Mesenchymal stem cell (in vitro differentiated cells and primary cell): ENCODE measurements at regions not wholly inside any gene's neighbourhood (a gene's known extent, or its start where the extent isn't known, plus 50 kb on each side); places are given as distances from the start of the nearest gene placed in this dataset.

Experiments
- DNase-seq: peaks from one replicate; pipeline ENCODE4 v3.0.0-alpha.2; 2013
- H2AFZ ChIP-seq: one replicate; pipeline ENCODE4 v1.6.1; 2013; ENCODE audit warnings: low read depth, mild to moderate bottlenecking, control low read depth, inconsistent platforms, low read length, moderate library complexity
- H2AK5ac ChIP-seq: 2 replicates; pipeline ENCODE4 v1.6.1; 2013; ENCODE audit warnings: low read length, moderate library complexity, mild to moderate bottlenecking, inconsistent platforms; ENCODE audit not compliant: severe bottlenecking
- H2BK120ac ChIP-seq: one replicate; pipeline ENCODE4 v1.6.1; 2013; ENCODE audit warnings: low read depth, mild to moderate bottlenecking, inconsistent platforms, low read length, moderate library complexity
- H2BK12ac ChIP-seq, 2 experiments: one replicate each; pipeline ENCODE4 v1.6.1; 2013; ENCODE audit warnings: inconsistent platforms in 2 of 2, low read length in 2 of 2, mild to moderate bottlenecking in 2 of 2, moderate library complexity in 2 of 2, control low read depth in 1 of 2
- H2BK15ac ChIP-seq: one replicate; pipeline ENCODE4 v1.6.1; 2013; ENCODE audit warnings: mild to moderate bottlenecking, low read depth, inconsistent platforms; ENCODE audit not compliant: poor library complexity, severe bottlenecking
- H2BK5ac ChIP-seq: 2 replicates; pipeline ENCODE4 v1.6.1; 2013; ENCODE audit warnings: low read depth, mild to moderate bottlenecking, low read length, control low read depth, inconsistent platforms; ENCODE audit not compliant: poor library complexity, severe bottlenecking
- H3K14ac ChIP-seq, 2 experiments: one replicate each; pipeline ENCODE4 v1.6.1; 2013; ENCODE audit warnings: inconsistent platforms in 2 of 2, low read length in 2 of 2, control low read depth in 1 of 2, mild to moderate bottlenecking in 1 of 2, moderate library complexity in 1 of 2
- H3K18ac ChIP-seq, 2 experiments: one replicate each; pipeline ENCODE4 v1.6.1; 2013; ENCODE audit warnings: inconsistent platforms in 2 of 2, low read length in 2 of 2, control low read depth in 1 of 2, low read depth in 1 of 2, mild to moderate bottlenecking in 1 of 2
- H3K23ac ChIP-seq, 2 experiments: one replicate each; pipeline ENCODE4 v1.6.1; 2013; ENCODE audit warnings: inconsistent platforms in 2 of 2, low read length in 2 of 2, mild to moderate bottlenecking in 2 of 2, moderate library complexity in 2 of 2, control low read depth in 1 of 2
- H3K27ac ChIP-seq: 2 replicates; pipeline ENCODE4 v1.5.1; 2013; ENCODE audit warnings: mild to moderate bottlenecking, moderate library complexity, low read length, control low read depth, inconsistent platforms; ENCODE audit not compliant: poor library complexity, severe bottlenecking
- H3K27me3 ChIP-seq, 2 experiments: 2 replicates each; pipeline versions ENCODE4 v1.6.1 to v1.7.0; 2013; ENCODE audit warnings: low read length in 2 of 2, mild to moderate bottlenecking in 2 of 2, moderate library complexity in 2 of 2, control low read depth in 1 of 2, inconsistent platforms in 1 of 2; ENCODE audit not compliant: control insufficient read depth in 1 of 2, insufficient read depth in 1 of 2
- H3K36me3 ChIP-seq, 2 experiments: 2 replicates each; pipeline versions ENCODE4 v1.6.1 to v1.7.0; 2013; ENCODE audit warnings: low read length in 2 of 2, control low read depth in 1 of 2, inconsistent platforms in 1 of 2, low read depth in 1 of 2, mild to moderate bottlenecking in 1 of 2; ENCODE audit not compliant: insufficient read depth in 2 of 2, control insufficient read depth in 1 of 2
- H3K4ac ChIP-seq, 2 experiments: one replicate each; pipeline ENCODE4 v1.6.1; 2013; ENCODE audit warnings: inconsistent platforms in 2 of 2, low read length in 2 of 2, mild to moderate bottlenecking in 2 of 2, moderate library complexity in 2 of 2, control low read depth in 1 of 2, low read depth in 1 of 2
- H3K4me1 ChIP-seq: 2 replicates; pipeline ENCODE4 v1.6.1; 2013; ENCODE audit warnings: low read depth, low read length, control low read depth; ENCODE audit not compliant: control insufficient read depth, insufficient read depth
- H3K4me2 ChIP-seq: 2 replicates; pipeline ENCODE4 v1.6.1; 2013; ENCODE audit warnings: low read length, mild to moderate bottlenecking, inconsistent platforms; ENCODE audit not compliant: poor library complexity, severe bottlenecking
- H3K4me3 ChIP-seq, 2 experiments: 2 replicates each; pipeline versions ENCODE4 v1.5.1 to v1.7.0; 2013; ENCODE audit warnings: low read length in 2 of 2, mild to moderate bottlenecking in 2 of 2, control low read depth in 1 of 2, low read depth in 1 of 2; ENCODE audit not compliant: insufficient read depth in 1 of 2
- H3K79me1 ChIP-seq: replicated peaks from 2 replicates; pipeline ENCODE4 v1.6.1; 2013; ENCODE audit warnings: mild to moderate bottlenecking, control low read depth, low read length, inconsistent platforms; ENCODE audit not compliant: poor library complexity, severe bottlenecking
- H3K9ac ChIP-seq: 2 replicates; pipeline ENCODE4 v1.7.0; 2013; ENCODE audit warnings: mild to moderate bottlenecking, low read length, moderate library complexity
- H3K9me3 ChIP-seq: 2 replicates; pipeline ENCODE4 v1.7.0; 2013; ENCODE audit warnings: mild to moderate bottlenecking, low read length; ENCODE audit not compliant: control insufficient read depth
- H4K8ac ChIP-seq: one replicate; pipeline ENCODE4 v1.6.1; 2013; ENCODE audit warnings: inconsistent platforms, mild to moderate bottlenecking, low read length, moderate library complexity
- H4K91ac ChIP-seq: one replicate; pipeline ENCODE4 v1.6.1; 2013; ENCODE audit warnings: mild to moderate bottlenecking, low read length, inconsistent platforms
- WGBS: methylation state at CpG from one replicate; pipeline ENCODE4 v1.1.7; 2013; ENCODE audit warnings: mixed read lengths; 5-methylcytosine and 5-hydroxymethylcytosine counted together

GRCh38 chr2:567496-567864 is 109.7 kb downstream of the TMEM18 start:
- H3K27me3 ChIP-seq, result no peaks in the 10 kb centered on the region
- no peak for DNase-seq
- no peak overlapping the region for H2BK12ac ChIP-seq
- no peak overlapping the region for H3K23ac ChIP-seq
- 50% methylated on average over 1 of the region's 9 CpGs for WGBS
- peak overlapping the region in 1 of 2 experiments; percentile 75 for H3K4me3 ChIP-seq
- no peak overlapping the region for H2BK120ac ChIP-seq
- H4K91ac ChIP-seq, result no peak overlapping the region
- H2AFZ ChIP-seq, result no peak overlapping the region
- peak overlapping the region; percentile 85 for H3K9ac ChIP-seq
- peaks cover 2% of the 10 kb centered on the region for H3K4me1 ChIP-seq
- no peak overlapping the region for H3K18ac ChIP-seq
- no peak overlapping the region for H4K8ac ChIP-seq
- no peak overlapping the region for H3K14ac ChIP-seq
- no peak overlapping the region for H2AK5ac ChIP-seq
- no peak overlapping the region for H2BK15ac ChIP-seq
- H3K27ac ChIP-seq, result no peak overlapping the region
- no peaks in the 10 kb centered on the region for H3K36me3 ChIP-seq
- H3K4me2 ChIP-seq, result no peak overlapping the region
- no peak overlapping the region for H2BK5ac ChIP-seq
- H3K4ac ChIP-seq, result no peak overlapping the region
- peaks cover 5% of the 10 kb centered on the region for H3K9me3 ChIP-seq
- no peaks in the 10 kb centered on the region for H3K79me1 ChIP-seq

- Histone ChIP-seq H3K27me3 (no peaks in the 10 kb centered on the region), H4K91ac (no peak overlapping the region), H3K9me3 (no peaks in the 10 kb centered on the region), H3K4me1 (peaks cover 2% of the 10 kb centered on the region), H3K14ac (no peak overlapping the region), H3K4me2 (no peak overlapping the region), H2BK15ac (no peak overlapping the region), H3K23ac (no peak overlapping the region), H4K8ac (no peak overlapping the region), H2AK5ac (no peak overlapping the region), H2BK5ac (no peak overlapping the region), H3K9ac (no peak overlapping the region), H2AFZ (no peak overlapping the region), H3K27ac (no peak overlapping the region), H3K36me3 (no peaks in the 10 kb centered on the region), H2BK12ac (no peak overlapping the region), H3K4ac (no peak overlapping the region), H3K18ac (no peak overlapping the region), H3K79me1 (no peaks in the 10 kb centered on the region), H2BK120ac (no peak overlapping the region), H3K4me3 (no peak overlapping the region)
- DNase-seq, result no peak
- 78% methylated on average over 19 of the region's 19 CpGs for WGBS
These were observed 110.6 kb downstream of the TMEM18 start for GRCh38 chr2:566379-567313.

GRCh38 chr2:564471-565181 is 112.6 kb downstream of the TMEM18 start:
- Histone ChIP-seq H3K4me3 (no peak overlapping the region), H4K91ac (no peak overlapping the region), H2AFZ (no peak overlapping the region), H2BK15ac (no peak overlapping the region), H3K27me3 (peaks cover 0 to 7% of the 10 kb centered on the region in 2 experiments), H2BK12ac (no peak overlapping the region), H3K23ac (no peak overlapping the region), H3K9me3 (no peaks in the 10 kb centered on the region), H3K79me1 (no peaks in the 10 kb centered on the region), H4K8ac (no peak overlapping the region), H3K4ac (no peak overlapping the region), H2AK5ac (no peak overlapping the region), H3K18ac (no peak overlapping the region), H3K27ac (no peak overlapping the region), H3K36me3 (no peaks in the 10 kb centered on the region), H2BK120ac (no peak overlapping the region), H3K4me2 (no peak overlapping the region), H3K14ac (no peak overlapping the region), H2BK5ac (no peak overlapping the region), H3K4me1 (peaks cover 2% of the 10 kb centered on the region), H3K9ac (no peak overlapping the region)
- no peak for DNase-seq
- 86% methylated on average over 18 of the region's 19 CpGs for WGBS

GRCh38 chr2:563512-563911 is 113.7 kb downstream of the TMEM18 start:
- no peak overlapping the region for H4K91ac ChIP-seq
- no peaks in the 10 kb centered on the region for H3K36me3 ChIP-seq
- H2BK120ac ChIP-seq, result no peak overlapping the region
- H3K18ac ChIP-seq, result no peak overlapping the region
- H3K79me1 ChIP-seq, result no peaks in the 10 kb centered on the region
- no peak overlapping the region for H3K9ac ChIP-seq
- no peak overlapping the region for H2BK5ac ChIP-seq
- no peak overlapping the region for H2AK5ac ChIP-seq
- H3K14ac ChIP-seq, result no peak overlapping the region
- no peak overlapping the region for H3K4ac ChIP-seq
- no peak overlapping the region for H2BK15ac ChIP-seq
- H3K23ac ChIP-seq, result no peak overlapping the region
- no peak overlapping the region for H2BK12ac ChIP-seq
- 79% methylated on average over 10 of the region's 10 CpGs for WGBS
- peaks cover 0 to 11% of the 10 kb centered on the region in 2 experiments for H3K27me3 ChIP-seq
- H3K27ac ChIP-seq, result no peak overlapping the region
- peaks cover 2% of the 10 kb centered on the region for H3K4me1 ChIP-seq
- no peak overlapping the region for H3K4me3 ChIP-seq
- no peaks in the 10 kb centered on the region for H3K9me3 ChIP-seq
- H2AFZ ChIP-seq, result no peak overlapping the region
- H4K8ac ChIP-seq, result no peak overlapping the region
- DNase-seq, result no peak
- no peak overlapping the region for H3K4me2 ChIP-seq
